Right lobe of liver (tissue), 6 donors: ENCODE measurements at regions not wholly inside any gene's neighbourhood (a gene's known extent, or its start where the extent isn't known, plus 50 kb on each side); places are given as distances from the start of the nearest gene placed in this dataset.

ENCODE experiments used
- ATAC-seq, 4 donors: fragments of 200-7000 bp; cut with Tn5 transposase; one replicate each; pipeline ENCODE4 v1.9.1; 2020; ENCODE audit warnings: mild to moderate bottlenecking in 4 of 4, moderate library complexity in 4 of 4
- DNase-seq, 3 donors: peaks; one replicate each; pipeline ENCODE4 v3.0.0-alpha.2; 2020
- H3K27ac ChIP-seq, 3 donors: fragments of 200-600 bp; one replicate each; pipeline ENCODE4 v1.8.0; 2022
- H3K27me3 ChIP-seq, 2 donors: fragments of 200-600 bp; one replicate each; pipeline ENCODE4 v1.8.0; 2022
- H3K36me3 ChIP-seq, 4 donors: fragments of 200-600 bp; sonication (generic) in 1 of 4; one replicate each; pipeline versions ENCODE4 v1.5.1 to v1.8.0; 2017 to 2022; ENCODE audit warnings: control low read depth in 1 of 4
- H3K4me1 ChIP-seq, 4 donors: fragments of 200-600 bp; sonication (generic) in 1 of 4; one replicate each; pipeline versions ENCODE4 v1.5.1 to v1.8.0; 2017 to 2022; ENCODE audit warnings: control low read depth in 1 of 4
- H3K4me3 ChIP-seq, 3 donors: fragments of 200-600 bp; one replicate each; pipeline ENCODE4 v1.8.0; 2022
- H3K9me3 ChIP-seq, 4 donors: fragments of 200-600 bp; sonication (generic) in 1 of 4; one replicate each; pipeline versions ENCODE4 v1.5.1 to v1.8.0; 2017 to 2022; ENCODE audit warnings: control low read depth in 1 of 4
- CTCF ChIP-seq, 4 donors: fragments of 200-600 bp in 3 of 4; fragments of 450-650 bp in 1 of 4; IDR thresholded peaks; one replicate each; pipeline versions ENCODE4 v1.5.1 to v1.8.0; 2016 to 2022; ENCODE audit warnings: antibody characterized with exemption in 4 of 4, mild to moderate bottlenecking in 2 of 4
- POLR2A ChIP-seq: fragments of 450-650 bp; IDR thresholded peaks from one replicate; pipeline ENCODE4 v1.6.1; 2017; ENCODE audit warnings: antibody characterized with exemption, mild to moderate bottlenecking
- WGBS: methylation state at CpG from one replicate; pipeline ENCODE4 v1.1.6; 2018; ENCODE audit warnings: low coverage, low lambda C conversion rate; ENCODE audit not compliant: insufficient coverage; ENCODE audit errors: missing lambda C conversion rate; 5-methylcytosine and 5-hydroxymethylcytosine counted together
- intact Hi-C, 2 donors: fragments of 100-400 bp; cut with DNase I; formaldehyde crosslinking; loops; one replicate each; pipeline versions ENCODE4 v1.11.2 to v1.14.1; 2022
- donor health status: DM: no; HTN: yes; CAD: no.
- donor health status: DM: no; HTN: no; CAD: no.
- donor health status: DM: no; HTN: no; CAD: no.
- donor health status: DM: no; HTN: yes; CAD: no.
- donor health status: DM: no; HTN: yes; CAD: no.

GRCh38 chr1:199629624-199630023 lies 397.9 kb upstream of the NR5A2 start:
- Histone ChIP-seq H3K27me3 (no peaks in the 10 kb centered on the region), H3K4me3 (no peak overlapping the region), H3K36me3 (no peaks in the 10 kb centered on the region), H3K4me1 (no peaks in the 10 kb centered on the region), H3K27ac (no peak overlapping the region), H3K9me3 (no peaks in the 10 kb centered on the region)
- WGBS = 70% methylated on average over 4 of the region's 4 CpGs
- DNase-seq (no peak), ATAC-seq (no peak)
- no peak for TF ChIP-seq POLR2A
- no peak for TF ChIP-seq CTCF (IDR thresholded peaks at IDR 0.05)
- intact Hi-C loops = no loop called here

- Histone ChIP-seq H3K36me3 (no peaks in the 10 kb centered on the region), H3K27ac (no peak overlapping the region), H3K27me3 (no peaks in the 10 kb centered on the region), H3K4me1 (no peaks in the 10 kb centered on the region), H3K4me3 (no peak overlapping the region), H3K9me3 (no peaks in the 10 kb centered on the region)
- 44% methylated on average over 1 of the region's 1 CpG for WGBS
- DNase-seq = no peak
- no peak for TF ChIP-seq POLR2A
- TF ChIP-seq CTCF (IDR thresholded peaks at IDR 0.05) = no peak
- intact Hi-C loops = no loop called here
- ATAC-seq = no peak
These were observed 388.1 kb upstream of the NR5A2 start for GRCh38 chr1:199639453-199639852.

GRCh38 chr1:199641531-199641930 lies 386.0 kb upstream of the NR5A2 start:
- Histone ChIP-seq H3K36me3 (no peaks in the 10 kb centered on the region), H3K27me3 (no peaks in the 10 kb centered on the region), H3K9me3 (no peaks in the 10 kb centered on the region), H3K4me3 (no peak overlapping the region), H3K4me1 (peaks cover 0 to 9% (median 3%) of the 10 kb centered on the region in 4 donors), H3K27ac (no peak overlapping the region)
- ATAC-seq = peak in 3 of 4 donors; percentile 38 to 56 (median 40)
- intact Hi-C loops = no loop called here
- 58% methylated on average over 3 of the region's 3 CpGs for WGBS
- DNase-seq = no peak
- TF ChIP-seq POLR2A = no peak
- no peak for TF ChIP-seq CTCF (IDR thresholded peaks at IDR 0.05)

GRCh38 chr1:199644912-199645311 lies 382.6 kb upstream of the NR5A2 start:
- Histone ChIP-seq H3K4me3 (no peak overlapping the region), H3K36me3 (no peaks in the 10 kb centered on the region), H3K9me3 (no peaks in the 10 kb centered on the region), H3K27me3 (no peaks in the 10 kb centered on the region), H3K27ac (no peak overlapping the region), H3K4me1 (peaks cover 0 to 14% (median 6%) of the 10 kb centered on the region in 4 donors)
- intact Hi-C loops = no loop called here
- TF ChIP-seq POLR2A = no peak
- TF ChIP-seq CTCF (IDR thresholded peaks at IDR 0.05) = no peak
- DNase-seq (no peak), ATAC-seq (no peak)
- 52% methylated on average over 1 of the region's 1 CpG for WGBS

GRCh38 chr1:199646761-199647160 lies 380.7 kb upstream of the NR5A2 start:
- Histone ChIP-seq H3K9me3 (no peaks in the 10 kb centered on the region), H3K4me3 (no peak overlapping the region), H3K36me3 (no peaks in the 10 kb centered on the region), H3K4me1 (peaks cover 0 to 14% (median 6%) of the 10 kb centered on the region in 4 donors), H3K27ac (peak overlapping the region; percentile 19 to 64 (median 50)), H3K27me3 (no peaks in the 10 kb centered on the region)
- intact Hi-C loops = no loop called here
- DNase-seq (peak; percentile 60 to 89 (median 72)), ATAC-seq (peak; percentile 98 to 100 (median 99))
- 35% methylated on average over 2 of the region's 2 CpGs for WGBS
- TF ChIP-seq CTCF (IDR thresholded peaks at IDR 0.05) = no peak
- no peak for TF ChIP-seq POLR2A
